ENCODE measurements at regions not wholly inside any gene's neighbourhood (a gene's known extent, or its start where the extent isn't known, plus 50 kb on each side); places are given as distances from the start of the nearest gene placed in this dataset.

DNA sequence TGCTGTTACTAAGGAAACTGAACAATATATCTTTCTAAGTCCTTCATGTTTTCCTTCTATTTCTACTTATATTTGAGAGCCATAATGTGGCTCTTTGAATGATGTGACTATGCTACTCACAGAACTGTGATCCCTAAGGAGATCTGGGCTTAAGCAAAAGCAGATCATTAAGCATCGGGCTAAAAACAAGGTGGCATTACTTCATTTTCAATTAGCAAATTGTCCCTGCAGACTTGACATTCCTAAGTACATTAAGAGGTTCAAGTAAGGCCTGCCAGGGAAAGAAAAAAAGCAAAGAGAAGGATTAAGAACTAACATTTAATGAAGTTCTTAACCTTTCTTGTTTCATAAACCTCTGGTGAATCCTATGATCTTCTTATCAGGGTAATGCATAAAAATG is 447.6 kb downstream of the PDGFC start:
- CTCF ChIA-PET, result no interaction called here
- RAD21 ChIA-PET (ENCODE audit: low non-redundant PET in 1 of 2, low total read pairs in 2 of 2, uncharacterized antibody in 2 of 2, unreplicated experiment in 2 of 2), result no interaction called here
- Histone ChIP-seq H3K4me2 (ENCODE audit: low read length) (no peak overlapping the region), H4K20me1 (ENCODE audit: insufficient read depth) (no peaks in the 10 kb centered on the region), H3K27ac (ENCODE audit: low read depth, low read length) (no peak overlapping the region), H2AFZ (ENCODE audit: low read depth, low read length, poor library complexity, severe bottlenecking) (no peak overlapping the region), H3K79me2 (ENCODE audit: insufficient read depth, low read length) (no peaks in the 10 kb centered on the region), H3K27me3 (ENCODE audit: insufficient read depth, low read length) (no peaks in the 10 kb centered on the region), H3K9me3 (ENCODE audit: control insufficient read depth in 1 of 2, insufficient read depth in 1 of 2, low read depth in 1 of 2, low read length in 2 of 2) (no peaks in the 10 kb centered on the region), H3K9ac (ENCODE audit: low read length) (no peak overlapping the region), H3K4me1 (ENCODE audit: control insufficient read depth in 1 of 2, insufficient read depth in 2 of 2, low read length in 2 of 2) (no peaks in the 10 kb centered on the region), H3K4me3 (replicated peaks in 1 of 2; ENCODE audit: low read depth in 1 of 2, low read length in 2 of 2) (no peak overlapping the region), H3K36me3 (ENCODE audit: control insufficient read depth in 1 of 2, insufficient read depth in 2 of 2, low read length in 2 of 2) (no peaks in the 10 kb centered on the region), H3K9me2 (ENCODE audit: insufficient read depth) (no peaks in the 10 kb centered on the region)
- TF ChIP-seq TCF7L2 (IDR thresholded peaks at IDR 0.05; ENCODE audit: borderline replicate concordance, extremely low read depth, insufficient read depth, insufficient read length) (no peak), POLR2AphosphoS5 (IDR thresholded peaks at IDR 0.05; ENCODE audit: low read depth, low read length) (no peak), RAD21 (IDR thresholded peaks at IDR 0.05; ENCODE audit: low read depth) (no peak), FOSL1 (IDR thresholded peaks at IDR 0.05; ENCODE audit: low read depth) (no peak), SRF (IDR thresholded peaks at IDR 0.05; ENCODE audit: low read depth) (no peak), ELF1 (IDR thresholded peaks at IDR 0.05; ENCODE audit: borderline replicate concordance, low read depth) (no peak), SIN3A (IDR thresholded peaks at IDR 0.05; ENCODE audit: low read depth) (no peak), EGR1 (IDR thresholded peaks at IDR 0.05; ENCODE audit: low read depth) (no peak), POLR2A (IDR thresholded peaks at IDR 0.05; ENCODE audit: borderline replicate concordance, extremely low read depth, insufficient read depth, insufficient read length) (no peak), JUND (IDR thresholded peaks at IDR 0.05) (no peak), EZH2phosphoT487 (IDR thresholded peaks at IDR 0.05; ENCODE audit: borderline replicate concordance) (no peak), ZFX (IDR thresholded peaks at IDR 0.05) (no peak), CBX3 (IDR thresholded peaks at IDR 0.05; ENCODE audit: low read depth) (no peak), YY1 (IDR thresholded peaks at IDR 0.05; ENCODE audit: extremely low read depth, insufficient replicate concordance, low read depth, low read length) (no peak), EZH2 (IDR thresholded peaks at IDR 0.05) (no peak), ZNF274 (IDR thresholded peaks at IDR 0.05; ENCODE audit: low read depth, low read length) (no peak)
- TF ChIP-seq, protein P1, sequence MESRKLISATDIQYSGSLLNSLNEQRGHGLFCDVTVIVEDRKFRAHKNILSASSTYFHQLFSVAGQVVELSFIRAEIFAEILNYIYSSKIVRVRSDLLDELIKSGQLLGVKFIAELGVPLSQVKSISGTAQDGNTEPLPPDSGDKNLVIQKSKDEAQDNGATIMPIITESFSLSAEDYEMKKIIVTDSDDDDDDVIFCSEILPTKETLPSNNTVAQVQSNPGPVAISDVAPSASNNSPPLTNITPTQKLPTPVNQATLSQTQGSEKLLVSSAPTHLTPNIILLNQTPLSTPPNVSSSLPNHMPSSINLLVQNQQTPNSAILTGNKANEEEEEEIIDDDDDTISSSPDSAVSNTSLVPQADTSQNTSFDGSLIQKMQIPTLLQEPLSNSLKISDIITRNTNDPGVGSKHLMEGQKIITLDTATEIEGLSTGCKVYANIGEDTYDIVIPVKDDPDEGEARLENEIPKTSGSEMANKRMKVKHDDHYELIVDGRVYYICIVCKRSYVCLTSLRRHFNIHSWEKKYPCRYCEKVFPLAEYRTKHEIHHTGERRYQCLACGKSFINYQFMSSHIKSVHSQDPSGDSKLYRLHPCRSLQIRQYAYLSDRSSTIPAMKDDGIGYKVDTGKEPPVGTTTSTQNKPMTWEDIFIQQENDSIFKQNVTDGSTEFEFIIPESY (IDR thresholded peaks at IDR 0.05; ENCODE audit: extremely low read depth, insufficient replicate concordance, low read length), result no peak
- TF ChIP-seq, protein P2, sequence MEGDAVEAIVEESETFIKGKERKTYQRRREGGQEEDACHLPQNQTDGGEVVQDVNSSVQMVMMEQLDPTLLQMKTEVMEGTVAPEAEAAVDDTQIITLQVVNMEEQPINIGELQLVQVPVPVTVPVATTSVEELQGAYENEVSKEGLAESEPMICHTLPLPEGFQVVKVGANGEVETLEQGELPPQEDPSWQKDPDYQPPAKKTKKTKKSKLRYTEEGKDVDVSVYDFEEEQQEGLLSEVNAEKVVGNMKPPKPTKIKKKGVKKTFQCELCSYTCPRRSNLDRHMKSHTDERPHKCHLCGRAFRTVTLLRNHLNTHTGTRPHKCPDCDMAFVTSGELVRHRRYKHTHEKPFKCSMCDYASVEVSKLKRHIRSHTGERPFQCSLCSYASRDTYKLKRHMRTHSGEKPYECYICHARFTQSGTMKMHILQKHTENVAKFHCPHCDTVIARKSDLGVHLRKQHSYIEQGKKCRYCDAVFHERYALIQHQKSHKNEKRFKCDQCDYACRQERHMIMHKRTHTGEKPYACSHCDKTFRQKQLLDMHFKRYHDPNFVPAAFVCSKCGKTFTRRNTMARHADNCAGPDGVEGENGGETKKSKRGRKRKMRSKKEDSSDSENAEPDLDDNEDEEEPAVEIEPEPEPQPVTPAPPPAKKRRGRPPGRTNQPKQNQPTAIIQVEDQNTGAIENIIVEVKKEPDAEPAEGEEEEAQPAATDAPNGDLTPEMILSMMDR (IDR thresholded peaks at IDR 0.05 in 2 of 3, conservative IDR thresholded peaks at IDR 0.05 in 1 of 3; ENCODE audit: borderline replicate concordance in 1 of 3, insufficient read depth in 1 of 3, low read depth in 2 of 3, low read length in 2 of 3), result no peak
- TF ChIP-seq, protein P3, sequence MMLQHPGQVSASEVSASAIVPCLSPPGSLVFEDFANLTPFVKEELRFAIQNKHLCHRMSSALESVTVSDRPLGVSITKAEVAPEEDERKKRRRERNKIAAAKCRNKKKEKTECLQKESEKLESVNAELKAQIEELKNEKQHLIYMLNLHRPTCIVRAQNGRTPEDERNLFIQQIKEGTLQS (IDR thresholded peaks at IDR 0.05), result no peak
- TF ChIP-seq, protein P4, sequence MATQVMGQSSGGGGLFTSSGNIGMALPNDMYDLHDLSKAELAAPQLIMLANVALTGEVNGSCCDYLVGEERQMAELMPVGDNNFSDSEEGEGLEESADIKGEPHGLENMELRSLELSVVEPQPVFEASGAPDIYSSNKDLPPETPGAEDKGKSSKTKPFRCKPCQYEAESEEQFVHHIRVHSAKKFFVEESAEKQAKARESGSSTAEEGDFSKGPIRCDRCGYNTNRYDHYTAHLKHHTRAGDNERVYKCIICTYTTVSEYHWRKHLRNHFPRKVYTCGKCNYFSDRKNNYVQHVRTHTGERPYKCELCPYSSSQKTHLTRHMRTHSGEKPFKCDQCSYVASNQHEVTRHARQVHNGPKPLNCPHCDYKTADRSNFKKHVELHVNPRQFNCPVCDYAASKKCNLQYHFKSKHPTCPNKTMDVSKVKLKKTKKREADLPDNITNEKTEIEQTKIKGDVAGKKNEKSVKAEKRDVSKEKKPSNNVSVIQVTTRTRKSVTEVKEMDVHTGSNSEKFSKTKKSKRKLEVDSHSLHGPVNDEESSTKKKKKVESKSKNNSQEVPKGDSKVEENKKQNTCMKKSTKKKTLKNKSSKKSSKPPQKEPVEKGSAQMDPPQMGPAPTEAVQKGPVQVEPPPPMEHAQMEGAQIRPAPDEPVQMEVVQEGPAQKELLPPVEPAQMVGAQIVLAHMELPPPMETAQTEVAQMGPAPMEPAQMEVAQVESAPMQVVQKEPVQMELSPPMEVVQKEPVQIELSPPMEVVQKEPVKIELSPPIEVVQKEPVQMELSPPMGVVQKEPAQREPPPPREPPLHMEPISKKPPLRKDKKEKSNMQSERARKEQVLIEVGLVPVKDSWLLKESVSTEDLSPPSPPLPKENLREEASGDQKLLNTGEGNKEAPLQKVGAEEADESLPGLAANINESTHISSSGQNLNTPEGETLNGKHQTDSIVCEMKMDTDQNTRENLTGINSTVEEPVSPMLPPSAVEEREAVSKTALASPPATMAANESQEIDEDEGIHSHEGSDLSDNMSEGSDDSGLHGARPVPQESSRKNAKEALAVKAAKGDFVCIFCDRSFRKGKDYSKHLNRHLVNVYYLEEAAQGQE (IDR thresholded peaks at IDR 0.05; ENCODE audit: low read depth), result no peak
- DNase-seq (ENCODE audit: low read depth, low spot score), result no peak
- no peak for ATAC-seq
- POLR2A ChIA-PET, result no interaction called here
- no TSS peak for BruUV-seq (replicated peaks)
- intact Hi-C loops (cut with micrococcal nuclease), result no loop called here

All from HCT116 (cell line).